ENCODE measurements at regions not wholly inside any gene's neighbourhood (a gene's known extent, or its start where the extent isn't known, plus 50 kb on each side); places are given as distances from the start of the nearest gene placed in this dataset.

DNA sequence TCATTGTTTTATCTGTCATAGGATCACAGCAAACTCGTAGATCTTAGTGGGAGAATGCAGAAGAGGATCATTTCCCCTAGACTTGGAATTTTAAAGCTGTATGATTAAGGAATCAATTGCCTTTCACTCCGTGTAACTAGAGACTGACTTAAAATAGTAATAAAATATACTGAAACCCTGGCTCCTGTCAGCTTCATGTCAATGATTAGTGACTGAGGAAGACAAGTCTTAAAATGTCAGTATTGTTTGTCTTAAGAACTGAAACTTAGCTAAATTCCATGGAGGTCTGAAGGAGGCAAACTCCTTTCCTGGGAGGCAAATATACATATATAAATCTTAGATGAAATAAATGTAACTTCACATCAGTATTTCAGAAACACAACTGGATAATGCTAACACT, 1016.7 kb upstream of the PCDH10 start:
- TF ChIP-seq, protein P1, sequence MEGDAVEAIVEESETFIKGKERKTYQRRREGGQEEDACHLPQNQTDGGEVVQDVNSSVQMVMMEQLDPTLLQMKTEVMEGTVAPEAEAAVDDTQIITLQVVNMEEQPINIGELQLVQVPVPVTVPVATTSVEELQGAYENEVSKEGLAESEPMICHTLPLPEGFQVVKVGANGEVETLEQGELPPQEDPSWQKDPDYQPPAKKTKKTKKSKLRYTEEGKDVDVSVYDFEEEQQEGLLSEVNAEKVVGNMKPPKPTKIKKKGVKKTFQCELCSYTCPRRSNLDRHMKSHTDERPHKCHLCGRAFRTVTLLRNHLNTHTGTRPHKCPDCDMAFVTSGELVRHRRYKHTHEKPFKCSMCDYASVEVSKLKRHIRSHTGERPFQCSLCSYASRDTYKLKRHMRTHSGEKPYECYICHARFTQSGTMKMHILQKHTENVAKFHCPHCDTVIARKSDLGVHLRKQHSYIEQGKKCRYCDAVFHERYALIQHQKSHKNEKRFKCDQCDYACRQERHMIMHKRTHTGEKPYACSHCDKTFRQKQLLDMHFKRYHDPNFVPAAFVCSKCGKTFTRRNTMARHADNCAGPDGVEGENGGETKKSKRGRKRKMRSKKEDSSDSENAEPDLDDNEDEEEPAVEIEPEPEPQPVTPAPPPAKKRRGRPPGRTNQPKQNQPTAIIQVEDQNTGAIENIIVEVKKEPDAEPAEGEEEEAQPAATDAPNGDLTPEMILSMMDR (optimal IDR thresholded peaks at IDR 0.05 in 1 of 3, IDR thresholded peaks at IDR 0.05 in 1 of 3, conservative IDR thresholded peaks at IDR 0.05 in 1 of 3; ENCODE audit: extremely low read depth in 1 of 3, insufficient read depth in 2 of 3, low read length in 3 of 3): no peak
- no peak for TF ChIP-seq EZH2 (IDR thresholded peaks at IDR 0.05; ENCODE audit: low read length)
